ENCODE measurements at regions not wholly inside any gene's neighbourhood (a gene's known extent, or its start where the extent isn't known, plus 50 kb on each side); places are given as distances from the start of the nearest gene placed in this dataset.
A peak's percentile ranks its signal among the peaks of the same experiment; 100 is the strongest.

GRCh38 chr2:2726163-2726562, 395.1 kb upstream of the MYT1L start:
- Histone ChIP-seq H3K27ac (ENCODE audit: low read depth in 1 of 2, low read length in 2 of 2) (no peak overlapping the region), H3K9me3 (ENCODE audit: control insufficient read depth in 4 of 4, low read length in 3 of 4) (peaks cover 0 to 3% (median 0%) of the 10 kb centered on the region in 4 donors), H3K4me3 (ENCODE audit: low read depth in 1 of 3, low read length in 3 of 3) (no peak overlapping the region), H3K27me3 (ENCODE audit: control insufficient read depth in 4 of 4, insufficient read depth in 4 of 4, low read length in 3 of 4) (peaks cover 0 to 4% (median 1%) of the 10 kb centered on the region in 4 donors), H3K9ac (ENCODE audit: low read depth in 1 of 2, low read length in 2 of 2) (no peak overlapping the region), H3K4me1 (ENCODE audit: control insufficient read depth in 4 of 4, insufficient read depth in 4 of 4, low read length in 3 of 4) (no peaks in the 10 kb centered on the region), H3K36me3 (ENCODE audit: control insufficient read depth in 4 of 4, insufficient read depth in 3 of 4, low read depth in 1 of 4, low read length in 3 of 4) (no peaks in the 10 kb centered on the region)
- DNase-seq (ENCODE audit: low spot score), result no peak
- 83% methylated on average over 11 of the region's 11 CpGs for WGBS
- TF ChIP-seq FOXA1 (IDR thresholded peaks at IDR 0.05) (no peak), YY1 (IDR thresholded peaks at IDR 0.05) (no peak), FOXA2 (IDR thresholded peaks at IDR 0.05) (no peak), JUND (IDR thresholded peaks at IDR 0.05) (no peak), EGR1 (IDR thresholded peaks at IDR 0.05; ENCODE audit: low read depth in 2 of 2) (no peak), HNF4G (IDR thresholded peaks at IDR 0.05) (no peak), RAD21 (IDR thresholded peaks at IDR 0.05) (no peak), GABPA (IDR thresholded peaks at IDR 0.05 in 1 of 2, conservative IDR thresholded peaks at IDR 0.05 in 1 of 2) (no peak), TAF1 (conservative IDR thresholded peaks at IDR 0.05) (no peak), HNF4A (conservative IDR thresholded peaks at IDR 0.05) (no peak), RXRA (IDR thresholded peaks at IDR 0.05) (no peak), ATF3 (IDR thresholded peaks at IDR 0.05) (no peak), ZBTB33 (IDR thresholded peaks at IDR 0.05) (no peak), REST (IDR thresholded peaks at IDR 0.05) (no peak), NR2F2 (IDR thresholded peaks at IDR 0.05) (no peak)
- TF ChIP-seq, protein P1, sequence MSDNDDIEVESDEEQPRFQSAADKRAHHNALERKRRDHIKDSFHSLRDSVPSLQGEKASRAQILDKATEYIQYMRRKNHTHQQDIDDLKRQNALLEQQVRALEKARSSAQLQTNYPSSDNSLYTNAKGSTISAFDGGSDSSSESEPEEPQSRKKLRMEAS (IDR thresholded peaks at IDR 0.05), result no peak
- TF ChIP-seq, protein P2, sequence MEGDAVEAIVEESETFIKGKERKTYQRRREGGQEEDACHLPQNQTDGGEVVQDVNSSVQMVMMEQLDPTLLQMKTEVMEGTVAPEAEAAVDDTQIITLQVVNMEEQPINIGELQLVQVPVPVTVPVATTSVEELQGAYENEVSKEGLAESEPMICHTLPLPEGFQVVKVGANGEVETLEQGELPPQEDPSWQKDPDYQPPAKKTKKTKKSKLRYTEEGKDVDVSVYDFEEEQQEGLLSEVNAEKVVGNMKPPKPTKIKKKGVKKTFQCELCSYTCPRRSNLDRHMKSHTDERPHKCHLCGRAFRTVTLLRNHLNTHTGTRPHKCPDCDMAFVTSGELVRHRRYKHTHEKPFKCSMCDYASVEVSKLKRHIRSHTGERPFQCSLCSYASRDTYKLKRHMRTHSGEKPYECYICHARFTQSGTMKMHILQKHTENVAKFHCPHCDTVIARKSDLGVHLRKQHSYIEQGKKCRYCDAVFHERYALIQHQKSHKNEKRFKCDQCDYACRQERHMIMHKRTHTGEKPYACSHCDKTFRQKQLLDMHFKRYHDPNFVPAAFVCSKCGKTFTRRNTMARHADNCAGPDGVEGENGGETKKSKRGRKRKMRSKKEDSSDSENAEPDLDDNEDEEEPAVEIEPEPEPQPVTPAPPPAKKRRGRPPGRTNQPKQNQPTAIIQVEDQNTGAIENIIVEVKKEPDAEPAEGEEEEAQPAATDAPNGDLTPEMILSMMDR (IDR thresholded peaks at IDR 0.05; ENCODE audit: low read depth, low read length, missing input control), result no peak

- no peak overlapping the region for H3K27ac ChIP-seq (ENCODE audit: low read depth in 1 of 2, low read length in 2 of 2)
- no peak overlapping the region for H3K4me3 ChIP-seq (ENCODE audit: low read depth in 1 of 3, low read length in 3 of 3)
- H3K36me3 ChIP-seq (ENCODE audit: control insufficient read depth in 4 of 4, insufficient read depth in 3 of 4, low read depth in 1 of 4, low read length in 3 of 4), result no peaks in the 10 kb centered on the region
- no peak for DNase-seq (ENCODE audit: low spot score)
- 62% methylated on average over 3 of the region's 3 CpGs for WGBS
- H3K9ac ChIP-seq (ENCODE audit: low read depth in 1 of 2, low read length in 2 of 2), result no peak overlapping the region
- H3K9me3 ChIP-seq (ENCODE audit: control insufficient read depth in 4 of 4, low read length in 3 of 4), result peaks cover 0 to 3% (median 0%) of the 10 kb centered on the region in 4 donors
- TF ChIP-seq NR2F2 (IDR thresholded peaks at IDR 0.05) (peak; percentile 53), ZBTB33 (IDR thresholded peaks at IDR 0.05) (no peak)
- H3K4me1 ChIP-seq (ENCODE audit: control insufficient read depth in 4 of 4, insufficient read depth in 4 of 4, low read length in 3 of 4), result no peaks in the 10 kb centered on the region
- H3K27me3 ChIP-seq (ENCODE audit: control insufficient read depth in 4 of 4, insufficient read depth in 4 of 4, low read length in 3 of 4), result peaks cover 0 to 4% (median 1%) of the 10 kb centered on the region in 4 donors
Observed at GRCh38 chr2:2723064-2723463, 392.0 kb upstream of the MYT1L start.

Measured in liver (tissue), 8 donors.